Stimulated activated CD4-positive, alpha-beta T cell treated with anti-CD3 and anti-CD28 coated beads, TNF-alpha, amount 100 ng/mL, for 48 hours (primary cell): ENCODE measurements at regions not wholly inside any gene's neighbourhood (a gene's known extent, or its start where the extent isn't known, plus 50 kb on each side); places are given as distances from the start of the nearest gene placed in this dataset.
"Not testable (repeated sequence)": the region's sequence is repeated elsewhere in the genome, so short reads cannot be mapped to it uniquely, and the experiment has no call there.

Source experiments
- DNase-seq, 3 donors: peaks; one replicate each; pipeline ENCODE4 v3.0.0-alpha.2; 2020; ENCODE audit warnings: low read depth in 3 of 3

GRCh38 chr2:40579247-40579646 lies 127.4 kb upstream of the SLC8A1 start:
- DNase-seq = no peak

GRCh38 chr2:40584432-40584831 lies 132.5 kb upstream of the SLC8A1 start:
- DNase-seq = no peak

- no peak for DNase-seq
Measured at GRCh38 chr2:40591774-40592173, 139.9 kb upstream of the SLC8A1 start.

- no peak for DNase-seq
Measured at GRCh38 chr2:40592218-40592617, 140.3 kb upstream of the SLC8A1 start.

GRCh38 chr2:40606862-40607261 lies 155.0 kb upstream of the SLC8A1 start:
- no peak for DNase-seq

- no peak for DNase-seq
Measured at GRCh38 chr2:40611196-40611595, 159.3 kb upstream of the SLC8A1 start.

- DNase-seq = no peak
Measured at GRCh38 chr2:40625849-40626248, 174.0 kb upstream of the SLC8A1 start.

GRCh38 chr2:40628556-40628955 lies 176.7 kb upstream of the SLC8A1 start:
- DNase-seq = no peak

- no peak for DNase-seq
Measured at GRCh38 chr2:40629768-40630434, 178.0 kb upstream of the SLC8A1 start.

GRCh38 chr2:40639320-40639719 lies 187.4 kb upstream of the SLC8A1 start:
- DNase-seq = no peak

GRCh38 chr2:40642237-40642636 lies 190.3 kb upstream of the SLC8A1 start:
- DNase-seq = no peak

GRCh38 chr2:40642726-40643125 lies 190.8 kb upstream of the SLC8A1 start:
- no peak for DNase-seq

- DNase-seq = no peak
Measured at GRCh38 chr2:40646642-40647041, 194.8 kb upstream of the SLC8A1 start.

GRCh38 chr2:40652155-40652554 lies 200.3 kb upstream of the SLC8A1 start:
- DNase-seq = no peak

- no peak for DNase-seq
Measured at GRCh38 chr2:40653829-40654228, 201.9 kb upstream of the SLC8A1 start.

- DNase-seq = no peak
Measured at GRCh38 chr2:40654346-40654745, 202.5 kb upstream of the SLC8A1 start.

- no peak for DNase-seq
Measured at GRCh38 chr2:40658941-40659340, 207.1 kb upstream of the SLC8A1 start.

- no peak for DNase-seq
Measured at GRCh38 chr2:40665493-40666232, 213.8 kb upstream of the SLC8A1 start.

GRCh38 chr2:40666398-40666797 lies 214.5 kb upstream of the SLC8A1 start:
- no peak for DNase-seq

GRCh38 chr2:40668425-40668824 lies 216.5 kb upstream of the SLC8A1 start:
- no peak for DNase-seq

- DNase-seq = not testable (repeated sequence)
Measured at GRCh38 chr2:40676134-40676790, 224.4 kb upstream of the SLC8A1 start.

GRCh38 chr2:40680547-40680946 lies 228.7 kb upstream of the SLC8A1 start:
- DNase-seq = no peak

GRCh38 chr2:40690036-40690435 lies 238.1 kb upstream of the SLC8A1 start:
- DNase-seq = no peak
